T-helper 1 cell (primary cell): ENCODE measurements at regions not wholly inside any gene's neighbourhood (a gene's known extent, or its start where the extent isn't known, plus 50 kb on each side); places are given as distances from the start of the nearest gene placed in this dataset.

Experiments
- DNase-seq, 5 donors: peaks; one replicate each; pipeline ENCODE4 v3.0.0-alpha.2; 2012 to 2020

DNA sequence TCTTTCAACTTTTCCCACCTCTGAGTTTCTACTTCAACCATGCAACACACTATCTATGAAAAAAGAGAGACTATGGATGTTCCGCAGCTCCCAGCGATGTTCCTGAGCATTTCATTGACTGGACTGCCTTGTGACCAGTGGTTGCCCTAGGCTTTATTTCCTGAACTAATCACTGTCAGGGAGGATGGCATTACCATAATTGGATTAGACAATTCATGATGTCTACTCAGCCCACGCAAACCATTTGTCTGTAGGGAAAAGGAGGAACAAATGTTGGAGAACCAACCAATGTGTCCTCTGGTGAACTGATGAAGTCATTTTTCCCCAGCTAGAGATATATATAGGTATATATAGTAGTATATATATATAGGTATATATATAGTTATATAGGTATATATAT is 229.3 kb upstream of the MCTP2 start:
- no peak for DNase-seq

DNA sequence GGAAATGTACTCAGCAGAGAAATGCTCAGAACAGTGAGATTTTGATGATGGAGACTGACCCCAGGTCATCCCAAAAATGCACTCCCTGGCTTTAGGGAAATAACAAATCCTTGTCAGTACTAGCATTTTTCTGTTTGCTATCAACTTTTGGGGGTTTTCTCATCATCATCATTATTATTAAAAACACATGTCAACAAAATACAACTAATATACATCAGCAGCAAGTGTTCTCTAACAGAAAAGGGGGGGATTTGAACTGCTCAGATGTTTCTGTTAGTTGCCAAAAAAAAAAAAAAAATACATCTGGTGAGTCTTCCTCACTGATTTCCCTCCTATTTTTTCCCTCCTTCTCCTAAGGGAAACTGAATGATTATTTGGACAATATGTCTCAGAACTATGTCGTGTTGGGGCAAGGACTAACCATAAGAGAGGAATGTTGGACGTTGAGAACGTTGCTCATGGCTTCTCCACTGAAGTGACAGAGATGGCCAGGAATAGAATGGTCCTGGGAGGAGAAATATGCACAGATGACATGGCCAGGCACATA is 230.0 kb upstream of the MCTP2 start:
- no peak for DNase-seq

DNA sequence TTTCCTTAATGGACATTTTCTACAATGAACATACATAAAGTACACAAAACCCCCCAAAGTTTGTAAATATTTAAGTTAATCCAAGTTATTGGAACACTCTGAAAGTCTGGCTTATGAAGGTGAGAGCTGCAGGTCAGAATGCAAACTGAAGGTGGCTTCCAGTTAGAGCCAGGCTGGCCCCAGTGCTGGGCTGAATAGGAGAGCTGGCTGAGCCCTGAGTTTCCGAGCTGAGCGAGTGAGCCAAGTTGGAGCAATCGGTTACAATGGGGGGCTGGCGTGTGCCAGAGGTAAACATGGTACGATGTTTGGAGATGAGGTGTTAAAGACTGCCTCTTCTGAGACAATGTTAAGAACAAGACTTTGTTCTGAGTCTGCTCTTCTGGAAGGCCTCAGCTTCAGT is 230.8 kb upstream of the MCTP2 start:
- DNase-seq, result no peak

DNA sequence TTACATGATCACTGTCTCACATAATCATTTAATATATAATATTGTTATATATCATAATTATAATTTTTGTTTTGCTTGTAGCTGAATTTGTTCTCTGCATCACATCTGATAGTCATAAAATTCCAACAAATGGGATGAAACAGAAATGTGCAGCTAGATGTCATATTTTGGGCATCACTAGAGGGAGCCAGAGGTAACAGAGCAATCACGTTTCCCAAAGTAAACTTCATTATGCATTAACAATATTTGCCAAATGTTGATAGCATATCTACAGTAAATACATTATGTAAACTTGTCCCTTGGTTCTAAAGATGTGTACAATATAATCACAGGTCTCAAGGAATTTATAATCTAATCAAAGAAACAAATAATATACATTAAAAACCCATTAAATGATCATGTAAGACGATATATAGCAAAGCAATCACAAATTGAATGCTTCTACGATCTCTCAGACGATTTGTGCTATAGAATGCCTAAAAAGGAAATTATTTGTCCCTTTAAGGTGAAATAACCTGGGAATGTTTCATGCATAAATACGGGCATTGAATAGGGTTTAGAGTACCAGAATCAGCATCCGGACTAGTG is 234.2 kb upstream of the MCTP2 start:
- DNase-seq, result no peak

DNA sequence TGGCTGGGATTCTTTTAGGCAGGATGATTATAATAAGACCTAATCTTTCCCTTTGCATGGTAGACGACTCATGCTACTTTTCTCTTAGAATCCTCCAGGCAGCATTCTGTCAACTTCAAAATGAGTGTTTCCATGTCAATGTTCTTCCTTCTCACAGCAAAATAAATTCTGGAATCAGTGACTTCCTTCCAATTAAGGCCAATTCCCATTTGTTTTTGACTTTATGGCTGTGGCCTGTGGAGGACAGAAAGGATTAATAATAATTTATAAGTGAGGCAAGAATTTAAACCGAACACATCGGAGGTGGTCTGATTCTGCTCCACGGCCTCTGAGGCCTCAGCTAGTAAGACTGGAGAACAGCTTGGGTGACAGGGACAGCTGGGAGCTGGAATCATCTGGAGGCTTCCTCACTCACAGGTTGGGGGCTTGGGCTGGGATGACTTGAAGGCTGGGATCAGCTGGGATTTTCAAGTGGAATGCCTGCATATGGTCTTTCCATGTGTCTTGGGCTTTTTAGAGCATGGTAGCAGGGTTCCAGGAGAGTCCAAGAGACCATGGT is 241.8 kb upstream of the MCTP2 start:
- no peak for DNase-seq

DNA sequence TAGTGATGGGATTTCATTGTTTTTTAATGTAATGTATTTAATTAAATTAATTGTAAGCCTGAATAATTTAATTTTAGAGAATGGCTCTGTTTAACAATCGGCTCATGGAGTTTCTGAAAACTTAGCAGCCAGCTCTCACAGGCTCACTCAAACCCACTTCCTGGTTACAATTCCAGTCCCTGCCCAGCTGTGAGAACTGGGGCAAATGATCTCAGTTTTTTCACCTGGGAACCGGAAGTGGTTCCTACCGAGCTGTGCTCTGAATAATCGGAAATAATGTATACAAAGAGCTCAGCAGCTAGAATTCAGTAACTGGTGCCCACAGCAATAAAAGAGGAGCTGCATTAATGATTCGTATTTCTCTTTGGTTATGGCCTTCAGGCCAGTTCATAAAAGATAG is 244.3 kb upstream of the MCTP2 start:
- peak in 1 of 5 donors; percentile 47 for DNase-seq

DNA sequence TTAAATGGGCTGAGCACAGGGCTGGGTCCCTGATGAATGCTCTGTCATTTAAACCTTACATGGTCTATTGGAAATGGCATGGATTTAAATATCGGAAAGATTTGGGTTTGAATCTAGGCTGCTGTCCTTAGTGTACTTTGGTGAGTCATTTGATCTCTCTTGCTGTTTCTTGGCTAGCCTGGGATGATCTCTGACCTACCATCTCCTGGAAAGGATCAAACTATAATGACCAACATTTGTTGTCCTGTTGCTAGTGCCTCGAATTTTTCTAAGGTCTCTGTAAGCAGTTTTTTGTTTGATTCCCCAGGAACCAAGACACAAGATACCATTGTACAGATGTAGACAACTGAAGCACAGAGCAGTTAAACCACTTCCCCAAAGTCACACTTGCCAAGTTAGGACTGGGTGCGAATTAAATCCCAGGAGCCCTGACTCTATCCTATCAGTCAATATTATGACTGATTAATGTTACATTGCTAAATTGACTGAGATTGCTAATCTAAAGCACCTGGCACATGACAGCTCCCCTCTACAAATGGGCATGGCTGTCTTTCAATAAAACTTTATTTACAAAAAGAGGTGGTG is 244.9 kb upstream of the MCTP2 start:
- DNase-seq, result no peak

DNA sequence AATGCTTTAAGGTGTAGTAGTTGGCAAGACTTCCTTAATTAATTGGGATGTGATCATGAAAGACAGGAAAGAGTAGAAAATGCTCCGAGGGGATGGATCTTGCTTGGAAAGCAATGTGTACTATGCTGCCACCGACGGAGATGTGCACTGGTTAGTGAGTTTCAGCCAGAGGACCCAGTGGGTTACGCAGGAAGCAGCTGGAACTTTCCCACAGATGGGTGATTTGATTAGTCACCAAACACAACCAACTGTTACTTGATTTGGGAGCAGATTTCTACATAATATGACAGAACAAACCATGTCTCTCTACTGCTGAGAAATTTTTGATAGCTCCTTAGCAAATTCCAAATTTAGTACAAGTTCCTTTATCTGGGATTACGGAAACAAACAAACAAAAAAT is 245.4 kb upstream of the MCTP2 start:
- no peak for DNase-seq

DNA sequence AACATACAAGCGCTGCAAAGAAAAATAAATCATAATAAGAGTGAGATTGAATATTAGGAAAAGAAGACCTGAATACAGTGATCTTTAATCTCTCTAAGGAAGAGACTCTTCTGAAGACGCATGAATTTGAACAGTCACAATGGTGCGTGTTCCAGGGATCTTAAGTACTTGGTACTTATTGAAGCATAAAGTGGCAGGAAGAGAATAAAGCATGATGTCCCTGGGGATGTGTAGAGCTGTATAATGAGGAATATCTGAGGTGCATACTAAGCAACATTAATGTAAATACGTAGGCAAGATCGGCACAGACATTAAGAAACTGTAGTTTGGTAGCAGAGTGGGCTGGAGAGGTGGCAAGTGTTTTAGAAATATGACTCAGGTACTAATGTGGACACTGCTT is 246.2 kb upstream of the MCTP2 start:
- DNase-seq, result no peak

DNA sequence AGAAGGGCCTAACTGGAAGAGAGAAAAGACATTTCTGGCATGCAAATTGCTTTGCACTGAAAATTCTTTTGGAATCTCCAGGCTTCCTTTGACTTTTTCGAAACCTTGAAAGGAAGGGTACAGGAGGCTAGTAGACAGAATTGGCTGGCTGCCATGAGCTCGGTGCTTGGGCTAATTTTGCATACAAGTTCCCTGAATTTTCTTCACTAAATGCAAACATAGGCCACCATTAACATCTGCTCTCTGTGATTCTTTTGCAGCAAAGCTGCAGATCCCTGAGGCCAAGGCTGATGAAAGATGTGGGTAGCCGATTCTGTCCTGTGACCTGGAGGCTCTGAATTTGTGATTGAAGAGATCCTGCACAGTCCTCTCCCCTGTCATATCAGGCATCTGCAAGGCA is 247.8 kb upstream of the MCTP2 start:
- DNase-seq, result no peak

DNA sequence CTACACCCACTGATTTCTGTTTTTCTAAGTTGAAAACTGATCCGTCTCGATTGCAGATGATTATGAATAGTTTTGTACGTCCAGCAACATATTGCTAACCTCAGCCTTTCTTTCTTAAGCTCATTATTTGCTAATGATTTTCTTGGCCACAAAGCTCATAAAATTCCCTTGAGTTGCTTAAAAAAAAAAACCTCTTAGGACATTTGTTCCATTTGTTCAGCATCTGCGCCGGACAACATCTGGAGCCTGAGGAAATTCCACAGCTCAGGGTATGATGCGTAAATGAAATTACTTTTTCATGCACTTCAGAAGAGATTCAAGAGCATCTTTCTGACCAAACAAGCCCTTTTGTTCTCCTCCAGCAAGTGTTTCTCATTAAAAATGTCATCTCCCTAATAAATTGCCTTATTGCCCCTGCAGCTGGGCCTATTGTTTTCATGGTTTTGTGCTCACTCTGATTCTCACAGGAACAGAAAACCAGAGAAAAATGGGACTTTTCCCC is 249.1 kb upstream of the MCTP2 start:
- no peak for DNase-seq

DNA sequence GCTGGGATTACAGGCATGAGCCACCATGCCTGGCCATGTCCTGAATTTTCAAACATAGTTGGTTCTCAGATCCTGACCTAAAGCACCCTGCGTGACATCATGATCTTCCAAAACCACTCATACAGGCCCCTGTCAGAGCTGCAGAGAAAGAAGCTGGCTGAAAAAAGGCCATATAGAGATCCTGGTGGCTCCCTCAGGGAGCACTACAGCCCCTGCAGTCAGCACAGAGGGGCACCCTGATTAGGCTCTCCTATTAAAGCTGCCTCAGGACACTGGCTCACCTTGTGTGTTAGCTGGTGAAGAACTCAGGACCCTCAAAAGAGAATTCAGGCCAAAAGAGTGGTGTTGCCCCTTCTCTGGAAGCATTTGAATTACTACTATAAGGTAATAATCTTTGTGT is 249.7 kb upstream of the MCTP2 start:
- DNase-seq, result no peak

DNA sequence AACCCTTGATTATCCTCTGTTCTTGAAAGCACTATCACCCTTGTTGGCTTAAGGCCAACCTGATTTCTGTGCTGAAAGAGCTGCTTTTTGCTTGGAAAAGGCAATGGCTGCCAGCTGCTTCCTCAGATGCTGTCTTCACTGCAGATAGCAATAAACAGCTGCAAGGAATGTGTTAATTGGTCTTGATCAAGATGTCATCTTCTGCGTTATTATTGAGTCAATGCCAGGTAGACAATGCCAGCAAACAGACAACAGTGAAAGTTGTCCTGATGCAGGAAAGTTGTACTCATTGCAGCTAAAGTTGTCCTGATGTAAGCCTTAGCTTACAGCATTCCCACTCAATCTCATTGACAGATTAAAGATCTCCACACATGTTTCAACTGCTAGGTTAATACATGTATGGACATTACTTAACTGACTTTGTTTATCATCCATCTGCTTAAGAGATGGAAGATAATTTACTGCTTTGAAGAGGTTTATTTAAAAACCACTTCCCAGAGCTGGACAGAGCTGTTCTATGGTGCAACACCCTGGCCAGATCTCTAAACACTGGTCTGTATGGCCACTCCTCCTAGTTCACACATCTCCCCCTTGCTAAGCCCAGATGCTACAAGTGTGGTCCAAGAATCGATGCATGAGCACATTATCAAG is 251.0 kb upstream of the MCTP2 start:
- no peak for DNase-seq

DNA sequence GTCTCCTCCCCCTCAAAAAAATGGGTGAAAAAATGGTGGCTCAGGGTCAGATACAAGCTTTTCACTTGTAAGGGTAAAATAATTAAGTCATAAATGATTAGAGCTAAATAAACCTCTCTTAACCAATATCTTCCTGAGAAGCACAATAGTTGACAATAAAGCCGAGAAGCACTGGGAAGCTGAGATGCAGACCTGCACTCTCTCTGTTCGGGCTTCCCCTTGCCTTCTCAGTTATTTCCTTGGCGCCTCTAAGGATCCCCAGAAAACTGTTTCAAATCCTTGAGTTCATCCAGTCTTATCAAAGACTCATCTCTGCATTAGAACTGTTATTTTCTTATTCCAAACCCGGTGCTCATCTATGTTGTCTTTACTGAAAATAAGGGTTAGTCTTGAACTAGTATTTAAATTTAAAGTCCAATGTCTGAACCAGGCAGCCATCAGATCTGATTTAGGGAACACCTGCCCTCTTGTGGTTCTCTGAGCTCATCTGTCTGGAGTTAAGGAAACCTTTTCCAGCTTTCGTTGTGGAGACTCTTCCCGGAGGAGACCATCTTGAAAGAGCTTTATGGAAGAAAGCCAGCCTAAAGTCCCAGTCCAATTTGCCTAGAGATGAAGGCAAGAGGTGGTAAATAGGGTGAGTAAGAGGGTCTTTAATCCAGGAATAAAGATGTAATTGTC is 256.4 kb upstream of the MCTP2 start:
- DNase-seq, result no peak

DNA sequence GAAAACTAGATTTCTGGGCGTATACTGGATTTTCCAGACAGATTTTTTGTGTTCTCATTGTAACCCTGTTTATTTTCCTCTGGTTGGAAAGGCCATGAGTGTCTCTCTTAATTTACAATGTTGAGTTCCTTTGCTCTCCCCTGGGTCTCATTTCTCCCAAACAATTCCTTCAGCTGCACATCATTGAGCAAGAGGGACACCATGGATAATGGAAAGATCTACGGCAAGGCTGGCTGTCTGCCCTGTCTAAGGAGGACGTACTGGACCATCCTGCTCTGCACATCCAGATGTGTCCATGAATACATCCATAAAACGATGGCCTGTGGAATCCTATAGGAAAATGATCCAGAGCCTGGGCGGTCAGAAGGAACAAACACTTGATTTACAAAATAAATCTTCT is 258.1 kb upstream of the MCTP2 start:
- DNase-seq, result no peak

DNA sequence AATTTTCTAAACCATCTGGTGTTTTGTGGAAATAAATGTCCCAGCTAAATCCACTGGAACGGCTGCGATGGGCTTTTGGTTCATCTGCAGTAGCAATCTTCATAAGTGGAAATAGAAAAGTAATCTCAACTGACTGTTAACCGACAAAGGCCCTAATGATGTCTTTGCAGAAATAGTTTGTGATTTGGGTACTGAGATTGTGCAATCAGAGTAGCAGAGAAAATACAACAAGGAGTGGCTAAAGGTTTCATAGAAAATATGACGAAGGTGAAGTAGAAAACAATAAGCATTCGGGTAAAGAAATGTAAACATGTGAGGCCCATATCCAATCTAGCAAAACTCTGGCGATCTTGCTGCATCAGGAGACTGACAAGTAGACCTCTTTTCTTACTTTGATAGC is 262.6 kb upstream of the MCTP2 start:
- DNase-seq, result no peak

DNA sequence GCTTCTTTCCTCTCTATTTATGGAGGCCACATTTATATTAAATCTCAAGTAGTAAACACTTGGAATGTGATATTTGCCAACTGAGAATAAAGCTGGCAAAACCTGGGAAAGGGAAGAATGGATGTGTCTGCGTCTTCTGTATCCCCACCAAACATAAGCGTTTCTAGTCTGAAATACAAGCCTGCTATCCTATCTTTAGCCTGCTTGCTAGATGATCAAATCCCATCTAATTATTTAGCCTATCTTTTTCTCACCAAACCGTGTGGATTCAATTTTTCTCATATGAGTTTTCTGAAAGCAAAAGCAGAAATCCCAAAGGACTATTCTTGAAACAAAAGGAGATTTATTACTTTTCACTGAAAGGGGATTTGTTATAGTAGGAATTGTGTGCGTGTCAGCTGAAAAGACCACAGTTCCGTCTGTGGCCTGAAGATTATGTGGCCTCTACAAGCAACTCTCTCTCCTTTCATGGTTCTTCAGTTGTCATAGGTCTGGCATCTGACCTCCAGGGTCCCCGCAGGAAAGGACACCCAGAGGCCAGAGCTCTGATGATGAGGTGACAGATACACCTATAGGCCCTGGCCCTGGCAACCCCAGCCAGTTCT is 266.0 kb upstream of the MCTP2 start:
- no peak for DNase-seq

DNA sequence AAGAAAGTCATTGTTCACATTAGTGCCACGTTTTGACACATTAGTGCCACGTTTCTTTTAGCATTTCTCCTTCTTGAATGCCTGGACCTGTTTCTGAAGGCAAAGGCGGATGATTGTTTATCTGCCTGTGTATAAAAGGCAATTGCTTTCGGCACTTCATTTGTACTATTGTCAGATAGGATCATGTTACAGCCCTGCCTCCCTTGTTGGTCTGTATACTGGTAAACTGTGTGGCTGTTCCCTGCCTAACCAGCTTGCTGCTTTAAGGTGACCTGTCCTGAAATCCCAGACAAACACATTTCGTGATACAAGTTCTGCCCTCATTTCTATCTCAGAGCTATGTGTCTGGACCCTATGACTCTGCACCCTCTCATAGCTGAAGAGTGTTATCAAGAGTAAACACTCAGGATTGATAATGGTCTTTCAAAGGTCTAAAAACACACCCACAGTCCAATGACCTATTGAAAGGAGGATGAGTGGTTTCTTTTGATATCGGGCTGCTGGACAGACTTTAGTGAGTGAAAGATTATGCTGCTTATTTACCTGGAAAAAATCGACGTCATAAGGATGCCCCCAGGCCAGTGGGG is 276.3 kb upstream of the MCTP2 start:
- DNase-seq, result no peak

DNA sequence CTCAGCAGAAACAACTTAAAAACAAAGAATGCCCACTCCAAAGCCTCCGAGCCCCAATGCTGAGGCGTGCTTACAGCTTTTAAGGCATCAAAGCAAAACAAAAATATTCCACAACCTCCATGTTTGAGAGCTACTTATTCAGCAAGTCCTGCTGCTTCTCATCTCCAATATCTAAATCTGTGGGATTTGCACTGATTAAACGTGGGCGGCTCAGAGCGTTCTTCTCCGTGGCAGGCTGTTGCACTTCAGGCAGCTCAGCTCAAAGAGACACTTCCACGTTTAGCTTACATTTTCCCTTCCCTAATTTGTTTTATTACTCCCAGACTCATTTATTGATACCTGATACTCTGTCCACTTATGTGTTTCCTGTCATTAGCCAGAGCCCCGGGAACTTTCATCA is 282.6 kb upstream of the MCTP2 start:
- DNase-seq, result no peak

DNA sequence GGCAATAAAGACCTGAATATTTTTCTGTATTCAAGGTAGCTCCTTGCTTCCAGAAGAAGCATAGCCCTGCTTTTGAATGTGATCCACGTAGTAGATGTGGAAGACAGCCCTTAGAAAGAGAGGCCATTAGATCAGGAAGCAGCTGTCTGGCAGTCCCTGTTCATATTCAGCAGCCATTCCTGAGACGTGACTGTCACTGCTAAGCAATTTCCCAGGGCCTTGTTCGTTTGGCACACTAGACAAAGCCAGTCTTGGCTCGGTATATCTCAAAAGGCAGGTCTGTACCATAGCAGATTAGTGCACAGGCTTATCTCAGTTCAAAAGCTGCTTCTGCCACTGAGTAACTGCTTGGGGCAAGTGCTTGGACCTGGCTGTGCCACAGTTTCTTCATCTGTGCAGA is 287.8 kb upstream of the MCTP2 start:
- DNase-seq, result no peak

DNA sequence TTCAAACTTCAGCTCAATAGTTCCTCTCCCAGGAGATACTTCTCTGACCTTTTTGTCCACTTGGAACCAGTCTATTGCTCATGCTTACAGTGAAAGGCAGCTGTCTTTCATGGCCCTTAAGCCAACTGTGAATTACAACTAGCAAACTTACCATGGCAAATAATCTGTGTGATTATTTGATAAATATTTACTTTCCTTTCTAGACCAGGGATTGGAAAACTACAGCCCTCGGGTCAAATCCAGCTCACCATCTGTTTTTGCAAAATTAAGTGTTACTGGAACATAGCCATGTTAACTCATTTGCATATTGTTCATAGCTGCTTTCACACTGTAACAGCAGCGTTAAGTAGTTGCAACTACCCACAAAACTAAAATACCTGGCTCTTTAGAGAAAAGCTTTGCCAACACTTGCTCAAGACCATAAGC is 289.1 kb upstream of the MCTP2 start:
- DNase-seq, result no peak

DNA sequence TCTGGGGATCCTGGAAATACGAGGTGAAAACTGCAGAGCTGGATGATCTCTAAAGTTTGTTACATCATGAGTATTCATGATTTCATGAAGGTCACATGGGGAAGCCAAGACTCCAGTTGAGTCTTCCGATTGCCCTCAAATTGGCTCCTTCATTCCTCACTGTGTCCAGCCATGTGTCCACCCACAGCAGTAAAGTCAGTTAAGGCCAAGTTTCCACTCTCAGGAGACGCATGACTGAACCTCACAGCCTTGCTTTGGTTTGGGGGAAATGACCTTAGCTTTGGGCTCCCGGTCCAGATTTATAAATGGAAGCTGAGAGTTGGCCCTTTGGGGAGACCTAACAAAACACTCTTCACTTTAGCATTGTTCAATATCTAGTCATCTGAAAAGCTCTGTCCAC is 289.7 kb upstream of the MCTP2 start:
- DNase-seq, result no peak

DNA sequence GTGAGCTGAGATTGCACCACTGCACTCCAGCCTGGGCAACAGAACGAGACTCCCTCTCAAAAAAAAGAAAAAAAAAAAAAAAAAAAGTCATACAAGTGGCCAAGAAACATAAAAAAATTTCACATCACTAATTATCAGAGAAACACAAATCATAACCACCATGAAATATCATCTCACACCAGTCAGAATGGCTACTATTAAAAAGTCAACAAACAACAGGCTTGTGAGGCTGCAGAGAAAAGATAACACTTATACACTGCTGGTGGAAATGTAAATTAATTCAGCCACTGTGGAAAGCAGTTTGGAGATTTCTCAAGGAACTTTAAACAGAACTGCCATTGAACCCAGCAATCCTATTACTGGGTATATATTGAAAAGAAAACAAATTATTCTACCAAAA is 291.1 kb upstream of the MCTP2 start:
- no peak for DNase-seq
